CD4-positive, alpha-beta T cell treated with Interleukin-17A for 4 hours (primary cell): ENCODE measurements at regions not wholly inside any gene's neighbourhood (a gene's known extent, or its start where the extent isn't known, plus 50 kb on each side); places are given as distances from the start of the nearest gene placed in this dataset.
"Not testable (repeated sequence)": the region's sequence is repeated elsewhere in the genome, so short reads cannot be mapped to it uniquely, and the experiment has no call there.

Experiments used
- DNase-seq: peaks from one replicate; pipeline ENCODE4 v3.0.0-alpha.2; 2020; ENCODE audit warnings: mixed read lengths

- no peak for DNase-seq
These were observed 70.6 kb downstream of the RSL24D1 start for GRCh38 chr15:55126111-55126510.

- DNase-seq = no peak
These were observed 72.1 kb downstream of the RSL24D1 start for GRCh38 chr15:55124616-55125015.

- no peak for DNase-seq
These were observed 78.3 kb downstream of the RSL24D1 start for GRCh38 chr15:55118344-55118870.

GRCh38 chr15:55116636-55117035 is 80.1 kb downstream of the RSL24D1 start:
- DNase-seq = no peak

- no peak for DNase-seq
These were observed 83.0 kb downstream of the RSL24D1 start for GRCh38 chr15:55113736-55114135.

- no peak for DNase-seq
These were observed 84.0 kb downstream of the RSL24D1 start for GRCh38 chr15:55112706-55113105.

GRCh38 chr15:55110446-55110845 is 86.3 kb downstream of the RSL24D1 start:
- no peak for DNase-seq

GRCh38 chr15:55108858-55109518 is 87.8 kb downstream of the RSL24D1 start:
- DNase-seq = peak; percentile 47

GRCh38 chr15:55108448-55108847 is 88.3 kb downstream of the RSL24D1 start:
- DNase-seq = no peak

- DNase-seq = no peak
These were observed 90.6 kb downstream of the RSL24D1 start for GRCh38 chr15:55106155-55106554.

- DNase-seq = no peak
These were observed 102.6 kb downstream of the RSL24D1 start for GRCh38 chr15:55094136-55094535.

GRCh38 chr15:55088207-55088606 is 108.5 kb downstream of the RSL24D1 start:
- no peak for DNase-seq

GRCh38 chr15:55084673-55085072 is 112.1 kb downstream of the RSL24D1 start:
- DNase-seq = no peak

- no peak for DNase-seq
These were observed 112.5 kb downstream of the RSL24D1 start for GRCh38 chr15:55084216-55084615.

GRCh38 chr15:55077052-55077451 is 119.7 kb downstream of the RSL24D1 start:
- DNase-seq = not testable (repeated sequence)

- no peak for DNase-seq
These were observed 122.3 kb downstream of the RSL24D1 start for GRCh38 chr15:55074431-55074830.

- not testable (repeated sequence) for DNase-seq
These were observed 132.8 kb downstream of the RSL24D1 start for GRCh38 chr15:55063970-55064369.

- no peak for DNase-seq
These were observed 135.9 kb downstream of the RSL24D1 start for GRCh38 chr15:55060836-55061235.

GRCh38 chr15:55056500-55056899 is 140.2 kb downstream of the RSL24D1 start:
- DNase-seq = no peak

GRCh38 chr15:55044162-55044561 is 152.6 kb downstream of the RSL24D1 start:
- DNase-seq = no peak

GRCh38 chr15:55037071-55037470 is 159.7 kb downstream of the RSL24D1 start:
- no peak for DNase-seq

GRCh38 chr15:55035749-55036148 is 161.0 kb downstream of the RSL24D1 start:
- DNase-seq = no peak

GRCh38 chr15:55033574-55033973 is 163.2 kb downstream of the RSL24D1 start:
- DNase-seq = no peak

GRCh38 chr15:55031727-55032126 is 165.0 kb downstream of the RSL24D1 start:
- no peak for DNase-seq

GRCh38 chr15:55026381-55026780 is 170.4 kb downstream of the RSL24D1 start:
- DNase-seq = no peak
